ENCODE measurements at regions not wholly inside any gene's neighbourhood (a gene's known extent, or its start where the extent isn't known, plus 50 kb on each side); places are given as distances from the start of the nearest gene placed in this dataset.
"Not testable (repeated sequence)": the region's sequence is repeated elsewhere in the genome, so short reads cannot be mapped to it uniquely, and the experiment has no call there.

DNA sequence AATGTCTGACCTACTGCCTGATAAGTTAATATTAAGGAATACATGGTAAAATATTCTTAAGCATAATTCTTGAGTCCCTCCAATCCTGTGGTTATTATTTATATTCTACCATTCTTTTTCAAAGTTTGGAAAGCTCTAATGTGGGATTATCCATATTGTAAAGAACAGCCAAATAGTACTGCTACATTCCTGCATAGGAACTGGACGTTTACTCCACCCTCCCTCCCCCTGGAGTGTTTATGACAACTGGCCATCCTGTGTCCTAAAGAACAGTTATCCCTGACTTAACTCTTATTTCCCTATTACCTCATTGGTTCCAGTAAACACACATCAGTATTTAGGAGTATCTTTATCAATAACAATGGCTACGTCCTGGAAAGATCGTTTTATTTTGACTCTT lies 308.7 kb upstream of the TFAP2D start:
- no peaks in the 10 kb centered on the region for H4K20me1 ChIP-seq (ENCODE audit: insufficient read depth, low read length)
- H3K79me2 ChIP-seq (ENCODE audit: insufficient read depth, low read length), result no peaks in the 10 kb centered on the region
- H3K9me3 ChIP-seq (ENCODE audit: low read depth, low read length), result no peaks in the 10 kb centered on the region
- H3K27me3 ChIP-seq (ENCODE audit: insufficient read depth, low read length), result no peaks in the 10 kb centered on the region
- TF ChIP-seq, protein P1, sequence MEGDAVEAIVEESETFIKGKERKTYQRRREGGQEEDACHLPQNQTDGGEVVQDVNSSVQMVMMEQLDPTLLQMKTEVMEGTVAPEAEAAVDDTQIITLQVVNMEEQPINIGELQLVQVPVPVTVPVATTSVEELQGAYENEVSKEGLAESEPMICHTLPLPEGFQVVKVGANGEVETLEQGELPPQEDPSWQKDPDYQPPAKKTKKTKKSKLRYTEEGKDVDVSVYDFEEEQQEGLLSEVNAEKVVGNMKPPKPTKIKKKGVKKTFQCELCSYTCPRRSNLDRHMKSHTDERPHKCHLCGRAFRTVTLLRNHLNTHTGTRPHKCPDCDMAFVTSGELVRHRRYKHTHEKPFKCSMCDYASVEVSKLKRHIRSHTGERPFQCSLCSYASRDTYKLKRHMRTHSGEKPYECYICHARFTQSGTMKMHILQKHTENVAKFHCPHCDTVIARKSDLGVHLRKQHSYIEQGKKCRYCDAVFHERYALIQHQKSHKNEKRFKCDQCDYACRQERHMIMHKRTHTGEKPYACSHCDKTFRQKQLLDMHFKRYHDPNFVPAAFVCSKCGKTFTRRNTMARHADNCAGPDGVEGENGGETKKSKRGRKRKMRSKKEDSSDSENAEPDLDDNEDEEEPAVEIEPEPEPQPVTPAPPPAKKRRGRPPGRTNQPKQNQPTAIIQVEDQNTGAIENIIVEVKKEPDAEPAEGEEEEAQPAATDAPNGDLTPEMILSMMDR (IDR thresholded peaks at IDR 0.05; ENCODE audit: extremely low read depth, low read depth, low read length), result no peak
- H3K27ac ChIP-seq (ENCODE audit: low read depth, low read length), result no peak overlapping the region
- no peak overlapping the region for H3K4me2 ChIP-seq (ENCODE audit: insufficient read depth, low read length)
- no peak for DNase-seq (ENCODE audit: insufficient read length, low spot score, missing footprints)
- H3K4me1 ChIP-seq (ENCODE audit: insufficient read depth, low read length), result no peaks in the 10 kb centered on the region
- H3K36me3 ChIP-seq (ENCODE audit: insufficient read depth, low read length), result no peaks in the 10 kb centered on the region
- H3K4me3 ChIP-seq (ENCODE audit: insufficient read depth, low read length), result no peak overlapping the region
- H2AFZ ChIP-seq (ENCODE audit: low read length), result no peak overlapping the region

DNA sequence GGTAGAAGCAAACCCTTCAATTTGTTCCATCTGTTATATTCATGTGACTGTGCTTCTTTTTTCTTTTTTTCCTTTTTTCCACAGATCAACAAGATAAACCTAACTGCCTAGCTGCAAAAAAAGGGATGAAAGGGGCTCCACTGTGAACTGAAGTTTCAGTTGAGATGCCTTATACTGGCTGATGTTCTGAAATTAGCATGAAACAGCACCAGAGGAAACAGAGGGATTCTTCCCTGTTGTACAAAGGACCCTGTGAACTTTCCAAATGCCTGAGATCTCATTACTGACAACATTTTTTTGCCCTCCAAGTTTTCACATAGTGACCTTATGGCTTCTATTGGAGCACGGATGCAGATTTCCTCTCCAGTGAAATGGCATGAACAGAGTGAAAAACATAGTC lies 302.7 kb upstream of the TFAP2D start:
- Histone ChIP-seq H3K27me3 (ENCODE audit: insufficient read depth, low read length) (no peaks in the 10 kb centered on the region), H3K79me2 (ENCODE audit: insufficient read depth, low read length) (no peaks in the 10 kb centered on the region), H4K20me1 (ENCODE audit: insufficient read depth, low read length) (no peaks in the 10 kb centered on the region), H3K9me3 (ENCODE audit: low read depth, low read length) (no peaks in the 10 kb centered on the region), H3K4me2 (ENCODE audit: insufficient read depth, low read length) (no peak overlapping the region), H2AFZ (ENCODE audit: low read length) (no peak overlapping the region), H3K36me3 (ENCODE audit: insufficient read depth, low read length) (no peaks in the 10 kb centered on the region), H3K4me1 (ENCODE audit: insufficient read depth, low read length) (no peaks in the 10 kb centered on the region), H3K27ac (ENCODE audit: low read depth, low read length) (no peak overlapping the region), H3K4me3 (ENCODE audit: insufficient read depth, low read length) (no peak overlapping the region)
- TF ChIP-seq, protein P1 (IDR thresholded peaks at IDR 0.05; ENCODE audit: extremely low read depth, low read depth, low read length), result no peak
- DNase-seq (ENCODE audit: insufficient read length, low spot score, missing footprints), result no peak

DNA sequence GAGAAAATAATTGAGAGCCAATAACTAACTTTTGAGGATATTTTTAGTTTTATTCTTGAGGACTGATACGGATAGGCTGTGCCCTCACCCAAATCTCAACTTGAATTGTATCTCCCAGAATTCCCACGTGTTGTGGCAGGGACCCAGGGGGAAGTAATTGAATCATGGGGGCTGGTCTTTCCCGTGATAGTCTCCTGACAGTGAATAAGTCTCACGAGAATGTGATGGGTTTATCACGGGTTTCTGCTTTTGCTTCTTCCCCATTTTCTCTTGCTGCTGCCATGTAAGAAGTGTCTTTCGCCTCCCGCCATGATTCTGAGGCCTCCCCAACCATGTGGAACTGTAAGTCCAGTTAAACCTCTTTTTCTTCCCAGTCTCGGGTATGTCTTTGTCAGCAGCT lies 292.3 kb upstream of the TFAP2D start:
- H3K4me3 ChIP-seq (ENCODE audit: insufficient read depth, low read length); H3K4me1 ChIP-seq (ENCODE audit: insufficient read depth, low read length); H2AFZ ChIP-seq (ENCODE audit: low read length); H3K79me2 ChIP-seq (ENCODE audit: insufficient read depth, low read length); H4K20me1 ChIP-seq (ENCODE audit: insufficient read depth, low read length); DNase-seq (ENCODE audit: insufficient read length, low spot score, missing footprints); H3K9me3 ChIP-seq (ENCODE audit: low read depth, low read length); H3K4me2 ChIP-seq (ENCODE audit: insufficient read depth, low read length); H3K27me3 ChIP-seq (ENCODE audit: insufficient read depth, low read length); H3K27ac ChIP-seq (ENCODE audit: low read depth, low read length); H3K36me3 ChIP-seq (ENCODE audit: insufficient read depth, low read length): not testable (repeated sequence)

DNA sequence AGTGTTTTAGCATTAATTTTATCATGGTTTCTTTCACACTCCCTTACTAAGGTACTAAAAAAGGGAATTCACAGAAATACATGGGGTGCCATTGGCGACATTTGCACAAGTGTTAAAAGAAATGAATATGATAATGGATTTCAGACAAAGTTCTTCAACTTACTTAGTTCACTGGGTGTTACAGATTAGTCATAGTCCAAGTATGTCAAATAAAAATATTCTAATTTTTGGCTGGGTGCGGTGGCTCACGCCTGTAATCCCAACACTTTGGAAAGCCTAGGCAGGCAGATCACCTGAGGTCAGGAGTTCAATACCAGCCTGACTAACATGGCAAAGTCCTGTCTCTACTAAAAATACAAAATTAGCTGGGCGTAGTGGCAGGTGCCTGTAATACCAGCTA lies 286.1 kb upstream of the TFAP2D start:
- H3K79me2 ChIP-seq (ENCODE audit: insufficient read depth, low read length), result no peaks in the 10 kb centered on the region
- H3K9me3 ChIP-seq (ENCODE audit: low read depth, low read length), result no peaks in the 10 kb centered on the region
- no peak for DNase-seq (ENCODE audit: insufficient read length, low spot score, missing footprints)
- TF ChIP-seq, protein P1 (IDR thresholded peaks at IDR 0.05; ENCODE audit: extremely low read depth, low read depth, low read length), result no peak
- no peaks in the 10 kb centered on the region for H4K20me1 ChIP-seq (ENCODE audit: insufficient read depth, low read length)
- H3K36me3 ChIP-seq (ENCODE audit: insufficient read depth, low read length), result no peaks in the 10 kb centered on the region
- no peaks in the 10 kb centered on the region for H3K4me1 ChIP-seq (ENCODE audit: insufficient read depth, low read length)
- no peak overlapping the region for H3K4me3 ChIP-seq (ENCODE audit: insufficient read depth, low read length)
- H3K4me2 ChIP-seq (ENCODE audit: insufficient read depth, low read length), result no peak overlapping the region
- no peak overlapping the region for H3K27ac ChIP-seq (ENCODE audit: low read depth, low read length)
- no peak overlapping the region for H2AFZ ChIP-seq (ENCODE audit: low read length)
- no peaks in the 10 kb centered on the region for H3K27me3 ChIP-seq (ENCODE audit: insufficient read depth, low read length)

DNA sequence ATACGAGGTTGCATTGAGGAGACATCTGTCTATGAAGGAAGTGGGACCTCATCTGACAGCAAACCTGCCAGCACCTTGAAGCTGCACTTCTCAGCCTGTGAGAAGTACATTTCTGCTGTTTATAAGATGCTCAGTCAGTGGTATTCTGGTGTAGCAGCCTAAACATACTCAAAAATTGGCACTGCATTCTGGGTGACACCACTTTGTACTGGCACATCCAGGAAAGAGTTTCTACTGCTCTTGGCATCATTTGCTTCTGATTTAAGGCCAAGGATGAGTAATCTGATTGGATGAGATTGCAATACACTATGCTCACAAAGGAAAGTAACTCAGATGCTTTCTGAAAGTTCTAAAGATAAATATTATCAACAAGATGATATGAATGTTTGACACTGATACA lies 275.4 kb upstream of the TFAP2D start:
- Histone ChIP-seq H3K4me1 (ENCODE audit: insufficient read depth, low read length) (no peaks in the 10 kb centered on the region), H3K27ac (ENCODE audit: low read depth, low read length) (no peak overlapping the region), H3K4me2 (ENCODE audit: insufficient read depth, low read length) (no peak overlapping the region), H3K27me3 (ENCODE audit: insufficient read depth, low read length) (no peaks in the 10 kb centered on the region), H2AFZ (ENCODE audit: low read length) (no peak overlapping the region), H3K9me3 (ENCODE audit: low read depth, low read length) (peaks cover 3% of the 10 kb centered on the region), H4K20me1 (ENCODE audit: insufficient read depth, low read length) (no peaks in the 10 kb centered on the region), H3K4me3 (ENCODE audit: insufficient read depth, low read length) (no peak overlapping the region), H3K36me3 (ENCODE audit: insufficient read depth, low read length) (no peaks in the 10 kb centered on the region), H3K79me2 (ENCODE audit: insufficient read depth, low read length) (no peaks in the 10 kb centered on the region)
- DNase-seq (ENCODE audit: insufficient read length, low spot score, missing footprints), result no peak
- TF ChIP-seq, protein P1 (IDR thresholded peaks at IDR 0.05; ENCODE audit: extremely low read depth, low read depth, low read length), result no peak

All from osteoblast (primary cell).